ENCODE measurements at regions not wholly inside any gene's neighbourhood (a gene's known extent, or its start where the extent isn't known, plus 50 kb on each side); places are given as distances from the start of the nearest gene placed in this dataset.
A peak's percentile ranks its signal among the peaks of the same experiment; 100 is the strongest.
"Not testable (repeated sequence)": the region's sequence is repeated elsewhere in the genome, so short reads cannot be mapped to it uniquely, and the experiment has no call there.

DNA sequence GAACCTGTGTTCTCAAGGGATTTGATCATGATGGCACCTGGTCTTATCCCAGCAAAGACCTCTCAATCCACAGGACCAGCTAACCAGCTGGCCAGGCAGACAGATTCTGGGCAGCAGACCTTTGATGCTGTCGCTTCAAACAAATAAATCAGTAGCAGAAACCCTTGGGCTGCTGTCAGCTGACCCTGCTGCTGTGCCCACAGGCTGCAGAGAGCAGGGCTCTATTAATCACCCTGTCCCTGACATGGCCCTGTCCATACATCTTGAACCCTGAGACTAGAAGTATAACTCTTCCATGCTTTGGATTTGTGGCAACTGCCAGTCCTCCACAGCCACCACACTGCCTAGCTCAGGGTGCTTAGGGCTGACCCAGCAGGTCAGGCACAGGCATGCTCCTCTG lies 244.1 kb upstream of the PODXL start:
- no peak for DNase-seq (ENCODE audit: low spot score)

- DNase-seq (ENCODE audit: low spot score): no peak
These were observed 243.6 kb upstream of the PODXL start for GRCh38 chr7:131800008-131800407.

GRCh38 chr7:131797841-131798240 lies 241.4 kb upstream of the PODXL start:
- no peak for DNase-seq (ENCODE audit: low spot score)

DNA sequence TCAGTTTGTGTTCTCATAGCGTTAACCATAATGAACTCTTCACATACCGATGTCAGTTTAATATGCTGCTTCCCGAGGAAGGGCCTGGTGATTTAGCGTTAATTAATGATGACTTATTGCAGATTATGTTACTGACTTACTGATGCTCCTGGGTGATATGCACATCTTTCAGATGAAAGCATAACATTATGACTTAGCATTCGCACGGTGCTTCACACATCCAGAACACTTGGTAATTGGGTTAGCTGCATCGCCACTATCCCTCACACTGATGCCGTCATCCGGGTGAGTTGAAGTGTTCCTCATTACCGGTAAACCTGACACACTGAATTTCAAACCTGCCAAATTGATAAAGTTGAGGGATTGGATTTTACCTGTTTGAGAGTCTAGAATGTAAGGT lies 239.0 kb upstream of the PODXL start:
- DNase-seq (ENCODE audit: low spot score): no peak

- no peak for DNase-seq (ENCODE audit: low spot score)
These were observed 235.9 kb upstream of the PODXL start for GRCh38 chr7:131792311-131792710.

GRCh38 chr7:131787101-131787500 lies 230.7 kb upstream of the PODXL start:
- no peak for DNase-seq (ENCODE audit: low spot score)

- DNase-seq (ENCODE audit: low spot score): peak; percentile 43
These were observed 229.8 kb upstream of the PODXL start for GRCh38 chr7:131786204-131786603.

- no peak for DNase-seq (ENCODE audit: low spot score)
These were observed 222.2 kb upstream of the PODXL start for GRCh38 chr7:131778601-131779000.

DNA sequence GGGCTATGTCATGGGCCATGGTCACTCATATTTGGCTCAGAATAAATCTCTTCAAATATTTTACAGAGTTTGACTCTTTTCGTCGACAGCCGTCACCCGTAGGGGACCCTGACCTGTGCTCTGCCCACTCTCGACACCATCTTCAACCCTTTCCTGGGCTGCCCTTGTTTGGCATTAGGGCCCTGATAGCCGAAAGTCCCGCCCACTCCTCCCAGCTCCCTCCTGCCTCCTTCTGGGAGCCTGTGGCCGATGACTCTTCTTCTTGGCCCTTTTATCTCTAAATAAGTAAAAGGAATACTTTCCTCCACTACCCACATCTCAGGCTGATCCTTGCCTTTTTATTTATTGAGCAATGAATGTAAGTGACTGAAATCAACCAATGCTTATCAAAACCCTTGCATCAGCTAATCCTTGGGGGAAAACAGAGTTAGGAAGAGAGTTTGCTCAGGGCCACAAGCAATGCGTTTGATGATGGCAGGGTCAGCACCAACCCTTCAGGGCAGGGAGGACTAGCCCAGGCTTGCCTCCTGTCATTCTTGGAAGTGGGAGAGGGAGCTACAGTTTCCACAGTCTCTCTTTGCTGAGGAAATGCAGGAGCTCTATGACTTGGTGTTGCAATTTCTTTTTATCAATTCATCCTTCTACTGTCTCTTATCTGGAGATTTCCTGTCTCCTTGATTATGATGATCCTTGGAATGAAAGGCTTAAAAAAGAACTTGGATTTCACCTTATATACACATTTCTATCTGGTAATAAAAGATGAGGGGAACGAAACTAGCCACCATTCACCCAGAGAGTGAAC lies 218.2 kb upstream of the PODXL start:
- no peak for DNase-seq (ENCODE audit: low spot score)

- no peak for DNase-seq (ENCODE audit: low spot score)
These were observed 217.0 kb upstream of the PODXL start for GRCh38 chr7:131773413-131773812.

DNA sequence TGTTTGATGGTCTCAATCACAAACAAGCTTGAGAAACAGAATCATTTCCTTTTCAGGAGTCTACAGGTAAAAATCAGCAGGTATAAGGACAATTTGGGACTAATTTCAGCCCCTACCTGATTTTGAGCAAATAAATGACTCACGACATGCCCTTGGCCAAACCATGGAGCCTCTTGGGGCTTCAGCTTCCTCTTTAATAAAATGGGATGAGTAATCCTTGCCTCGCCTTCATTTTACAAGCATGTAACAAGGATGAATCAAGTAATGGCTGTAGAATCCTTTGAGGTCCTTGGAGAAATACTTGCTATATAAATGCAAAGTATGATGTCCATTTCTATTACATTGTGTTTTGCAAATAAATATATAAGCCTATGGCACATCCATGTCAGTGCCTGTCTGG lies 212.8 kb upstream of the PODXL start:
- no peak for DNase-seq (ENCODE audit: low spot score)

DNA sequence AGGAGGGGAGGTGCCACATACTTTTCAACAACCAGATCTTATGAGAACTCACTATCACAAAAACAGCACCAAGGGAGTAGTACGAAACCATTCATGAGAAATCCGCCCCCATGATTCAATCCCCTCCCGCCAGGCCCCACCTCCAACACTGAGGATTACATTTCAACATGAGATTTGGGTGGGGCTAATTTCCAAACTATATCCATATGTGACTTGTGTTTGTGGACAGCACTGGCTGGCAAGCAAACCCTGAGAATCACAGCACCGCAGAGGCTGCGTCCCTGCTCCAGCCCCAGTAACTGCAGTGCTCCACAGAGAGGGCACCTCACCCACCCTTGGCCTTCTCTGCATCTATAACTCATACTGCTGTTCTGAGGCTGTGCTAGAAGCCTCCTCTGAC lies 211.2 kb upstream of the PODXL start:
- no peak for DNase-seq (ENCODE audit: low spot score)

- no peak for DNase-seq (ENCODE audit: low spot score)
These were observed 209.1 kb upstream of the PODXL start for GRCh38 chr7:131765575-131765974.

GRCh38 chr7:131764143-131764775 lies 207.8 kb upstream of the PODXL start:
- no peak for DNase-seq (ENCODE audit: low spot score)

GRCh38 chr7:131762753-131763152 lies 206.3 kb upstream of the PODXL start:
- DNase-seq (ENCODE audit: low spot score): no peak

GRCh38 chr7:131755801-131756200 lies 199.4 kb upstream of the PODXL start:
- not testable (repeated sequence) for DNase-seq (ENCODE audit: low spot score)

GRCh38 chr7:131753620-131754222 lies 197.3 kb upstream of the PODXL start:
- peak; percentile 20 for DNase-seq (ENCODE audit: low spot score)

DNA sequence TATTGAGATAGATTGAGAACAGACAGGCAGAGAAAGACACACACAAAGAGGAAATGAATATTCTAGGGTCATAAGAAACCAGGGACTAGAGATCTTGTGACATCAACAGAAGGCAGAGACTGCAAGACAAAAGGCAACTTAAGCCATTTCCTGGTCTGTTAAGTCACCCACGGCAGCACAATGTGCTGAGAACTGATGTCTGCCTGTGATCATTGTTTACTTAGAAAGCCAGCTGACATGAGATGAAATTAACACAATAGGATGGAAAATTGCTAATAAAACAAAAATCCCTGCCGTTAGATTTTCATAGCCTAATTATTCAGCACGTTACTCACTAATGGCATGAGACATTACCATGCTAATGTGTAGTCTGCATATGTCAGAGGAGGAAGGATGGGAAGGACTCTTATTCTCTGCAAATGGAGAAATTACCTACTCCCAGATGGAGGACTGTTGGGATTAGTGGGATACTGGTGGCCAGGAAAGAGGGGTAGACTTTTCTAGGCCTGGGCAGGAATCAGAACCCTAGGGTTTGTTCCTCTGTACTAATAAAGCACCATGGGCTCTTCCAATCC lies 191.3 kb upstream of the PODXL start:
- DNase-seq (ENCODE audit: low spot score): no peak

- DNase-seq (ENCODE audit: low spot score): peak; percentile 29
These were observed 189.2 kb upstream of the PODXL start for GRCh38 chr7:131745390-131746248.

GRCh38 chr7:131741446-131741845 lies 185.0 kb upstream of the PODXL start:
- no peak for DNase-seq (ENCODE audit: low spot score)

DNA sequence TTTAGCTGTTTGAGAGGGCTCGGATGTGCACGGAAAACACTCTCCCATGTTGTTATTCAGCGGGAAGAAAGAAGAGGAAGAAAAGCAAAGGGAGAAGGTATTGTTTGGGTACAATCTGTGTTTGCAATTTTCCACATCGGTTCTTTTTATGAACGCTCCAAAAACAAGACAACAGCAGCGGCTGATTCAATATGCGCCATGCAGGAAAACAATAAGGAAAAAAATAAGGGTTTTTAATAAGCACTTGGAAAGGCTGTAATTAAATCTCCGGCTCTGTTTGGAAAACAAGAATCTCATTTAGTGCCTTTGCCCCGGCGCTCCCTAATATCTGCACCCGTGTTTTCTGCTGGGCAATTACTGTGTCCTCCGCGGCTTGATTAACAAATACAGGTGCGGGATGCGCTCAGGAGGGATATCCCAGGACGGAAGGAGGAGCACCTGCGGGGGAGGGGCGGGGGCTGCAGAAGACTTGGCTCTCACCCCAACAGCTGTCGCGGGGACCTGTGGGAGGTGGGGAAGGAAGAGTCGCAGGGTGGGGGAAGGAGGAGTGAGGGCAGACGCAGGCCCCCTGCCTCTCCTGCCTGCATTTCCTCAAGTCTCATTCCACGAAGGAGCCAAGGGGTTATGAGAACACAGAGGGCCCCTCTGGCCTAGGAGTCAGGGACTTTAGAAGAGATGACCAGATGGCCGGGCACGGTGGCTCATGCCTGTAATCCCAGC lies 181.5 kb upstream of the PODXL start:
- no peak for DNase-seq (ENCODE audit: low spot score)

All from NAMALWA (cell line).